Lower leg skin (tissue), 3 donors: ENCODE measurements at regions not wholly inside any gene's neighbourhood (a gene's known extent, or its start where the extent isn't known, plus 50 kb on each side); places are given as distances from the start of the nearest gene placed in this dataset.

Experiments used
- CTCF ChIP-seq, 3 donors: fragments of 450-650 bp; IDR thresholded peaks; one replicate each; pipeline ENCODE4 v1.5.1; 2016; ENCODE audit warnings: antibody characterized with exemption in 3 of 3, mild to moderate bottlenecking in 3 of 3, moderate library complexity in 2 of 3
- POLR2A ChIP-seq, 2 donors: fragments of 450-650 bp; IDR thresholded peaks; one replicate each; pipeline ENCODE4 v1.6.1; 2016 to 2017; ENCODE audit warnings: antibody characterized with exemption in 2 of 2, mild to moderate bottlenecking in 1 of 2, moderate library complexity in 1 of 2

GRCh38 chr1:30024411-30025195, 698.8 kb downstream of the MATN1 start:
- TF ChIP-seq CTCF (IDR thresholded peaks at IDR 0.05) (no peak), POLR2A (IDR thresholded peaks at IDR 0.05) (no peak)
